Umbilical cord (tissue), 1 donor: ENCODE measurements at regions not wholly inside any gene's neighbourhood (a gene's known extent, or its start where the extent isn't known, plus 50 kb on each side); places are given as distances from the start of the nearest gene placed in this dataset.

Source experiments
- DNase-seq: peaks from one replicate; pipeline ENCODE4 v3.0.0-alpha.2; 2015; ENCODE audit warnings: low spot score

DNA sequence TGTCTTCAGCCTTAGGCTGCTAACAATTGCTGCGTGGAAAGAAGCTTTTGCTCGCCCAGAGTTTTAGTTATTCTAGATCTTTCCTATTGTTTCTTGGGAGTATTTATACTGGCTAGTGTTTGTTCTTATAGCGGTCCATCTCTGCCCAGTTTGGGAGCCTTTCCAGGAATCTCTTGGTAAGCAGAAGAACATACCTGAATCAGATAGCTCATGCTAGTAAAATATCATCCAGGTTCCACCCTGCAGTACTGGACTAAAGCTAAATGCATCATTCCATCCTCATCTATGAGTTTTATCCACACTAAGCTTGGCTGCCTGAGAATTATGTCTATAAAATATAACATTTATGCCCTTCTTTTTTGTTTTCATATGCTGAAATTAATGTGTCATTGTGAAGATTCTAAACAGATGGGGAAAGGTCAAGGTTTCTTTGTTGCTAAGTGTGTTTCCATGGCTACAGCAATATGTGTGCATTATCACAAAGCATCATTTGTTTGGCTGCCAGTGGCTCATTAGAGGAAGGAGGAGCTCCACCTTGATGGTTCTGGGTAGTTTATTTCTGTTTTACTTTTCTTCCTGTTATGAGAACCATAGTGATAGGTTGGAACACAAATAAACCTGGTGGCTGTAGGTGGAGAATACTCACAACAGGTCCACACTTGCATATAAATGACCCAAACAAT is 182.8 kb downstream of the PIK3C3 start:
- DNase-seq, result no peak

GRCh38 chr18:42141439-42141838 is 186.4 kb downstream of the PIK3C3 start:
- DNase-seq, result no peak

GRCh38 chr18:42155024-42155423 is 200.0 kb downstream of the PIK3C3 start:
- DNase-seq, result no peak

GRCh38 chr18:42156281-42156680 is 201.2 kb downstream of the PIK3C3 start:
- DNase-seq, result no peak

DNA sequence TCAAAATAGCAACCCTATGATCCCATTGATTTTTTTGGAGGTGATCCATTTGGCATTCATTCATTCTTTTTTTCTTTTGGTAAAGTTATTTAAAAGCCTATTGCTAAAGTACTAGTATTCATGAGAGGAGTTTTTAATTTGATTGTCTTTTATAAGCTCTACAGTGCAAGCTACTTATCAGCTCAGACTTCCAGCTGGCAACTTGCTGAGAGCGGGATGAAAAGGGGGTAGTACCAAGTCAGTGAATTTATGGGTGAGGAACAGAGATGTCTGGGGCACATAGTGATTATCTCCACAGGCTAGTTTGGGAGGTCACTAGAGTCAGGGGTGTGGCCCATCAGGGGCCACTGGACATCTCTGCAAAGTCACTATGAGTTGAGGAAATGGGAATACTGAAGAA is 202.4 kb downstream of the PIK3C3 start:
- no peak for DNase-seq

- DNase-seq, result no peak
Observed at GRCh38 chr18:42157878-42158277, 202.8 kb downstream of the PIK3C3 start.

DNA sequence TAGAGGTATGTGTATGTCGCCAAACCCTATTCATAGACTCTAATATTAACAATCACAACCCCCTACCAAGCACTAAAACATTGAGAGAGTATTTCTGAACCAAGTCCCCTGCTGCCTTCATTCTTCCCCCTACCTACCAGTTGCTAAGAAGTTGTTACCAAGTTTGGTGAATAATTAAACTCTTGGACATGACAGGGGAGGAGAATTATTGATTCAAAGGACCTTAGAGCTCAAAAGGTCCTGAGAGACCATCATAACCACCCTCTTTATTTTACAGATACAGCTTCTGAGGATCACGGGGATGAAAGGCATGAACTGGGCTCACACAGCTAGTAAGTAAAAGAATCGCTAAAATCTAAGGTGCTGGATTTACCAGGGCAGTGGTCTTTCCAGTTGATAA is 204.1 kb downstream of the PIK3C3 start:
- no peak for DNase-seq

DNA sequence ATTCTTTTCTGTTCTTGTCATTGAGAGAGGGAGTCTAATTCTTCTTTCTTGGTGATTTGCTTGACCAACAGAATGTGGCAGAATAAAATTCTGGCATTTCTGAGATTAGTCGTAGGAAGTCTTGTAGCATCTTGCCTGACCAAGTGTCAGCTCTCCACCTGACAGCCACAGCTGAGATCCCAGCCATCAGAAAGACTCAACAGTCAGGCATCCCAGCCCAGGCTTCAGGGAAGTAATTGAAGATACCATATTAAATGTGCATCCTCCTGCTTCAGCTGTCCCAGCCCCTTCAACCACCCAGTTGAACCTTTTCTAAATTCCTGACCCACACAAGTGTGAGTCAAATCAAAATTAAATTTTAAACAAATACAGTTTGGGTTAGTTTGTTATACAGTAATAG is 208.3 kb downstream of the PIK3C3 start:
- DNase-seq, result no peak

DNA sequence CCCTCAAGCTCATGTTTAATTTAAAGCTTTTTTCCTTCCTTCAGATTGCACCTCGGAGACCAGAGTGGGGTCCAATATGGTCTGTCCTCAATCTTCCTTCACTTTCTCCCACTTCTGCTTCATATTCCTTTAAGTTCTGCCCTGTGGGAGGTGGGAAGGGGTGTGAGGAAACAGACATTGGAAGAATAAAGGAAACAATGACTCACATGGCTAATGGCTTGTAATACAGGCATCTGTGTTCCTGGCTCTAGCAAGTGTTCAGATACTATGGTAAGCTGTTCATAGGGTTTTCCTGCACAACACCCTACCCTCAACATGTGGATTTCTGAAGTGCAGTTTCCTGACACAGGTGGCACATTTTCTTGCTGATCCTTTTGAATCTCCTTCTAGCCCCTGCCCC is 209.5 kb downstream of the PIK3C3 start:
- DNase-seq, result no peak

DNA sequence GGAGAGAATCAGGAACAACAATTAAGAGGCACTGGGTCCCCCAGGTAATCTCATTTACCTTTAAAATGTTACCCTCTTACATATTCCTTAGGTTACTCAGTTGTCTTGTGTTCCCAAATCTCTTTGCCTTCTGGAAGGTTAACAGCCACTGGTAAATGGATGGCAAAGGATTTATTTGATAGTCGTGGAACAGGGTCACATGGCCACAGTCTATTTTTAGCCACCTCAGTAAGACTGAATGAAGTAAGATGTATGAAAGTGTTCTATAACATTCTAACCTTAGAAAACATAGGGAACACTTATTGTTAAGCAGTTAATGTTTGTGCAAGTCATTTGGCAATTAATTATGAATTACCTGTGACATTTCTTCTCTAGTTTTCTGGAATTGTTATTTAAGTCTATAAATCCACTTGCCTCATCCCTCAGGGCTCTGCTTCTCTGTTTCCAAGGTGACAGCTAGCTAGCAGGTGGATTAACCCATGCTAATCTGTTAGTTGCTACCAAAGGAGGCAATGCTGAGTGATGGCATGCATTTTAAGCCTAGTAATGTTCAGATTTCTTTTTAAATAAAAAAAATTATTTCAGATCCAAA is 211.0 kb downstream of the PIK3C3 start:
- no peak for DNase-seq

GRCh38 chr18:42168487-42168886 is 213.5 kb downstream of the PIK3C3 start:
- no peak for DNase-seq

GRCh38 chr18:42168907-42169306 is 213.9 kb downstream of the PIK3C3 start:
- no peak for DNase-seq

GRCh38 chr18:42174909-42175308 is 219.9 kb downstream of the PIK3C3 start:
- DNase-seq, result peak; percentile 35

DNA sequence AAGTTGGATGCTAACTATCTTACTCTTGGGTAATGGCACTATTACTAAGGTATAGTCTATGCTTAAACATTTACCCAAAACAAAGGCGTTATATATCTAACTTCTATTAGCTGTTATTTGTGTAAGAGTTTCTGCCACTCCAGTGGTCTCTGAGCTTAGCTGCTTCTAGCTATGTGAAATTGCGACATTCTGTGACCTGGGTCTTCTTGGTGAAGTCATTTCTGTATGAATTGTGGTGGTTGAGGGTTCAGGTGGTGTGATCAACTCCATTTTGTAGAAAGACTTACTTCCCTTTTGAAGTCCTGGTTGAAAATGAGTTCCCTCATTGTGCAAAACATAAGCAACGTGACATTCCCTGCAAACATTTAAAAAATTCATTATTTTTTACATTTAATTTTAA is 221.6 kb downstream of the PIK3C3 start:
- DNase-seq, result no peak

- no peak for DNase-seq
Observed at GRCh38 chr18:42177390-42177789, 222.4 kb downstream of the PIK3C3 start.

GRCh38 chr18:42178376-42179080 is 223.5 kb downstream of the PIK3C3 start:
- DNase-seq, result no peak

- DNase-seq, result no peak
Observed at GRCh38 chr18:42179542-42180121, 224.6 kb downstream of the PIK3C3 start.

GRCh38 chr18:42181474-42181873 is 226.4 kb downstream of the PIK3C3 start:
- no peak for DNase-seq

- peak; percentile 67 for DNase-seq
Observed at GRCh38 chr18:42182728-42183700, 228.0 kb downstream of the PIK3C3 start.

DNA sequence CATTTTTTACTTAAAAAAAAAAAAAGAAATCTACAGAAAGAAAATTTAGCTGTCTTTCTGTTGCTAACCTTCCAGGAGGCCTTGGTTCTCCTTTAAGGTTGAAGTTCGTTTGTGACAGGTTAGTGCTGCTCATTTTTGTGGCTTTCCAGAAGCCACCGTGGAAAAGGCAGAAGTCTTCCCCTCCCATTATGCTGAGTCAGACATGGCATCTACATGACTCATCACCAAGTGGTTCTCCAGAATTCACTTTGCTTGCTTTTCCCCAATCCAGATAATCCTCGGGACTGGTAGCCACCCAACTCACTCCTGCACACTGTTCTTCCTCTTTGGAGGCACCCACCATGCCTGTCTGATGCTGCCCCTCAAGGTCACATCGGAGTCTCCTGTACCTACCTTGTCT is 228.7 kb downstream of the PIK3C3 start:
- peak; percentile 37 for DNase-seq

- no peak for DNase-seq
Observed at GRCh38 chr18:42184685-42185477, 229.8 kb downstream of the PIK3C3 start.
